HG03064 (cell line): ENCODE measurements at regions not wholly inside any gene's neighbourhood (a gene's known extent, or its start where the extent isn't known, plus 50 kb on each side); places are given as distances from the start of the nearest gene placed in this dataset.
"Not testable (repeated sequence)": the region's sequence is repeated elsewhere in the genome, so short reads cannot be mapped to it uniquely, and the experiment has no call there.

ENCODE experiments used
- ATAC-seq: cut with Tn5 transposase; IDR thresholded peaks from one replicate; pipeline ENCODE4 v1.9.1; 2021; ENCODE audit warnings: low read depth; ENCODE audit not compliant: unreplicated experiment

- no peak for ATAC-seq
Measured at GRCh38 chr1:55466373-55466772, 251.2 kb upstream of the USP24 start.

- ATAC-seq = no peak
Measured at GRCh38 chr1:55464550-55464949, 249.4 kb upstream of the USP24 start.

- no peak for ATAC-seq
Measured at GRCh38 chr1:55463814-55464475, 248.8 kb upstream of the USP24 start.

GRCh38 chr1:55457874-55458273 is 242.7 kb upstream of the USP24 start:
- ATAC-seq = no peak

GRCh38 chr1:55456971-55457370 is 241.8 kb upstream of the USP24 start:
- no peak for ATAC-seq

- ATAC-seq = no peak
Measured at GRCh38 chr1:55448261-55448660, 233.1 kb upstream of the USP24 start.

GRCh38 chr1:55447488-55447887 is 232.3 kb upstream of the USP24 start:
- ATAC-seq = no peak

- no peak for ATAC-seq
Measured at GRCh38 chr1:55446351-55446750, 231.2 kb upstream of the USP24 start.

GRCh38 chr1:55445416-55445815 is 230.3 kb upstream of the USP24 start:
- ATAC-seq = no peak

GRCh38 chr1:55444667-55445066 is 229.5 kb upstream of the USP24 start:
- ATAC-seq = no peak

- no peak for ATAC-seq
Measured at GRCh38 chr1:55443175-55443915, 228.2 kb upstream of the USP24 start.

GRCh38 chr1:55441489-55441888 is 226.3 kb upstream of the USP24 start:
- ATAC-seq = no peak

GRCh38 chr1:55437692-55438091 is 222.5 kb upstream of the USP24 start:
- no peak for ATAC-seq

GRCh38 chr1:55430720-55431119 is 215.6 kb upstream of the USP24 start:
- not testable (repeated sequence) for ATAC-seq

- ATAC-seq = not testable (repeated sequence)
Measured at GRCh38 chr1:55430206-55430605, 215.0 kb upstream of the USP24 start.

GRCh38 chr1:55428944-55429931 is 214.1 kb upstream of the USP24 start:
- ATAC-seq = no peak

- no peak for ATAC-seq
Measured at GRCh38 chr1:55428231-55428630, 213.1 kb upstream of the USP24 start.

GRCh38 chr1:55427606-55428005 is 212.4 kb upstream of the USP24 start:
- no peak for ATAC-seq

GRCh38 chr1:55426619-55427018 is 211.5 kb upstream of the USP24 start:
- no peak for ATAC-seq

- no peak for ATAC-seq
Measured at GRCh38 chr1:55426156-55426555, 211.0 kb upstream of the USP24 start.

- no peak for ATAC-seq
Measured at GRCh38 chr1:55425310-55425930, 210.3 kb upstream of the USP24 start.
